HG03457 (cell line): ENCODE measurements at regions not wholly inside any gene's neighbourhood (a gene's known extent, or its start where the extent isn't known, plus 50 kb on each side); places are given as distances from the start of the nearest gene placed in this dataset.
"Not testable (repeated sequence)": the region's sequence is repeated elsewhere in the genome, so short reads cannot be mapped to it uniquely, and the experiment has no call there.

Experiments
- ATAC-seq: cut with Tn5 transposase; IDR thresholded peaks from one replicate; pipeline ENCODE4 v1.9.1; 2021; ENCODE audit warnings: moderate number of reproducible peaks; ENCODE audit not compliant: unreplicated experiment

DNA sequence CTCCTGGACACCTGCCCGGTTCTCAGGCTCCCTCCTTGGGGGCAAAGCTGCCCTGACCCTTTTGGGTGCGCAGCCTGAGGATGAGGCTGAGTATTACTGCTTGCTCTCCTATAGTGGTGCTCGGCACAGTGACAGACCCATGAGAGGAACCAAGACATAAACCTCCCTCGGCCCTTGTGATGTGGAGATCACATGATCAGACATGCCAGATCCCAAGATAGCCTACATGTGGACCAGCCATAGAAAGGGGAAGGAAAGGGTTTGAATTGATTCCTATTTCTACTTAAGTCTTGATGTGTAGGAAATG is 125.3 kb downstream of the VPREB1 start:
- no peak for ATAC-seq

GRCh38 chr22:22371031-22371541 is 126.5 kb downstream of the VPREB1 start:
- no peak for ATAC-seq

DNA sequence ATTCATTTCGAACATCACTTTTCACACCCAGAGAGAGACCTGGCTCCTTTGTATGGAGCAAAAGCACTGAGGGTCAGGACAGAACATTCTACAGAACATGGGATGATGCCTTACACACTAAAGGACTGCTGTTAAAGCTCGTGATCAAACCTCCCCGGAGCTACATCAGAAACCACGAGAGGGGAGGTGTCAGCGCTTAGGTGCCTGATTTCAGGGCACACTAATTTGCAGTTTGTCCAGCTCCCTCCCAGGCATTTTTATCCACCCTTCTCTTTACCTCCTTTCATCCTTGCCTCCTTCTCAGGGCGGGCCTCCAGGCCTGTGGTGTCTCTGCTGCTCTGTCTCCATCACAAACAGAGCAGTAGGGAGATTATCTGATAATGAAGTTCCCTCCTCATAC is 127.5 kb downstream of the VPREB1 start:
- no peak for ATAC-seq

DNA sequence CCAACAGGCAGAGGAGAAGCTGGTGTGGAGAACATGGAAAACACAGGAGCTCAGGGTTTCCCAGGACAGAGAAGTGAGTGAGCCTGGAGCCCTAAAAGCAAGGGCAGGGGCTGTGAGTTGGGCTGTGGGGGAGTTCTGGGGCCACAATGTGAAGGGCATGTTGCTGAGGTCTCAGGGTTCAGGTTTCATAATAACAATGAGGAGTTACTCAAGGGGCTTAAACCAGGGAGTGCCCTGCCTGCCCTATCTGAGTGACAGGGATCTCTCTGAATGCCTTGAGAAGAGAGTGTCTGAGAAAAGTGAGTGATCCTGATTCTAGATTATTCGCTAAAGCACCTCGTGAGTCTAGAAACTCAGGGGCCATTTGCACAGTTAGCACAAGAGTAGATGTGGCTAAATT is 129.6 kb downstream of the VPREB1 start:
- no peak for ATAC-seq

- ATAC-seq: no peak
Measured at GRCh38 chr22:22374579-22374978, 130.0 kb downstream of the VPREB1 start.

DNA sequence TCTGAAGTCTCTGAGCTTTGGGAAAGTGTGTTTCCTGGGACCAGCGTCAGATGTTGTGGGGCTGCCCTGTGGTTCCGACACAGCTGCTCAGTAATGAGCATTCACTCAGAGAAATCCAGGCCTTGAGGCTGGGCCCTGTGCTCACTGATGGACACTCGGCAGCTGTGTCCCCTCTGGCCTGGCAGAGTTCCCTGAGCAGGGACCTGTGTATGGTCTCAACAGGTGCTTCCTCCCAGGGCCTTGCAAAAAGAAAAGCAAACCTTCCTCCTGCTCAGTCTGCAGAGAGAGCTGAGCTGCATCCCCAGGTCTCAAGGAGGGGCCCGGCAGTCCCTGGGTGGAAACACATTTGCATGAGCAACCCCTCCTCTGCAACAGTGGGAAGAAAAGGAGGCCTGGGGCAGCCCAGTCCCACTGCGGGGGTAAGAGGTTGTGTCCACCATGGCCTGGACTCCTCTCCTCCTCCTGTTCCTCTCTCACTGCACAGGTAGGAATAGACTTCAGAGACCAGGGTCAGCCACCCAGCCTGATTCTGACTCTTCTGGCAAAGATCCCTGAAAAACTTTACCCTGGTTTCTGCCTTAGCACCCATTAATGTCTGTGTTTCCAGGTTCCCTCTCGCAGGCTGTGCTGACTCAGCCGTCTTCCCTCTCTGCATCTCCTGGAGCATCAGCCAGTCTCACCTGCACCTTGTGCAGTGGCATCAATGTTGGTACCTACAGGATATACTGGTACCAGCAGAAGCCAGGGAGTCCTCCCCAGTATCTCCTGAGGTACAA is 131.2 kb downstream of the VPREB1 start:
- no peak for ATAC-seq

- ATAC-seq: no peak
Measured at GRCh38 chr22:22376352-22376706, 131.7 kb downstream of the VPREB1 start.

DNA sequence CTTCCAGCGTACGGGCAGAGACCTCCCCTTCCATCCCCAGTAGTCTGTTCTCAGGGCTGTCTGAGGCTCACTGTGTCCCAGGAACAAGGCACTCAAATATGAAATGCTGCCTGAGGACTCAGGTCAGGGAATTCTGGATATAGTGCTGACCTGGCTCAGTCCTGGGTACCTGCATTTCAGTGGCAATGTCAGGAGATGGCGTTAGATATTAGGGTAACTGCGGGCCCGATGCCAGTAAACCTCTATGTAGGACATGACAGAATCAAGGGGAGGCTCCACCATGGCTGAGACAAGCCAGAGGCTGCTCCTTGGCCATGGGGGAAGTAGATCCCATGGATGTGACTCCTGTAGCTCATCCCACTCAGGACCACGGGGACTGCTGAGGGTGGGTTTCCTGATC is 131.7 kb downstream of the ZNF280B start:
- ATAC-seq: not testable (repeated sequence)

DNA sequence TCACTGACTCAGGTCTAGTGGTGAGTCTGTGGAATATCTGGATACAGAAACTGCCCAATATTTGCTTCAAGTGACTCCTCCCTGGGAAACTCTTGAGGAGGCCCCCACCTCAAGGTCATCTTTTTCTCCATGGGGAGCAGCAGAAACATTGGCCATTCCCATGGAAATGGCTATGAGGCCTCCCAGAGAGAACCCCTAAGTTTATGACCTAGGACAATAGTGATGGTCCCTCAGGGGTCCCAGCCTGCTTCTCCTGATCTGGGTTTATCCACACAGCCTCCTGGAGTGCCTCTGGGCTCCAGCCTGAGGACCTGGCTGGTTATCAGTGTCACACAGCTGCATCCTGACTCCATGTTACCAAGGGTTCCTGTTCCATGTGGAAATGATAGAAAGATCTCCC is 131.2 kb downstream of the ZNF280B start:
- ATAC-seq: no peak

DNA sequence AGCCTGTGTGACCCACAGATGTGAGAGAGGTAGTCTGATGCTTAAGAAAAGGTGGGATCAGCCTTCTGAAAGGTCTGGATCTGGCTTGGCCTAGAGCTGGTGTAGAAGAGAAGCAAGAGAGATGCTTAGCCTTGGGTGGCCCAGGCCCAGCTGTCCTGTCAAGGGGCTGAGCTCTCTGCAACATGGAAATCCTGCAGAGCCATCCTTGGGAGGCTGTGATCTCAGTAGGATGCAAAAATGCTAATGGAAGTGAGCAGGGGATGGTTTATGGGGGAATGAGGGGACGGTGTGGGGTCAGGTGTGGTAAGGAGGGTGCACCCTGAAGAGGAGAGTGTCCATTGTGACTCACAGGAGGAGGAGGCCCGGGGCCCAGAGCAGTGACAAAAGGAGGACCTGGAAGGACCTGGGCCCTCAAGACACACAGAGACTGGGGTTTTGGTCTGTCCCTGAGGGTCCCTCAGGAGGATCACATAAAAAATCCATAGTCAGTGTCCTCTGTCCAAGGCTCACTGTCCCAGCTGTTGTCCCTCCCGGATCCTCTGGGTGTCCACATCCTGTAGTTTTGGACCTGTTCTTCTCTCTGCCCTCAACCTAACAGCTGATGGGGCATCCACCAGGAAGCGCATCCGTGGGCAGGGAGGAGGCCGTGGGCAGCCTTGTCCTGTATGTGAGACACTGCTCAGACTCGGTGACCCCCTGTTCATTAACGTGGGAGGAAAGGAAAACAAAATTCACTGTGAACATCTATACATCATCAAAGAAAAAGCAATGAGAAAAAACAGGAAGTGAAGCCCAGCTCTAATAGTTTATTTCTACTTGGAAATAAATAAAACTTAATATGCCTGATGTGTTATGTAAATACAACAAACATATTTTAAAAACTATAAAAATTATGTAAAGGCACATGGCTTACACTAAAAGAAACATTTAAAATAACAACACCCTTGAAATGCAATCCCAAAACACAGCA is 129.8 kb downstream of the ZNF280B start:
- no peak for ATAC-seq

DNA sequence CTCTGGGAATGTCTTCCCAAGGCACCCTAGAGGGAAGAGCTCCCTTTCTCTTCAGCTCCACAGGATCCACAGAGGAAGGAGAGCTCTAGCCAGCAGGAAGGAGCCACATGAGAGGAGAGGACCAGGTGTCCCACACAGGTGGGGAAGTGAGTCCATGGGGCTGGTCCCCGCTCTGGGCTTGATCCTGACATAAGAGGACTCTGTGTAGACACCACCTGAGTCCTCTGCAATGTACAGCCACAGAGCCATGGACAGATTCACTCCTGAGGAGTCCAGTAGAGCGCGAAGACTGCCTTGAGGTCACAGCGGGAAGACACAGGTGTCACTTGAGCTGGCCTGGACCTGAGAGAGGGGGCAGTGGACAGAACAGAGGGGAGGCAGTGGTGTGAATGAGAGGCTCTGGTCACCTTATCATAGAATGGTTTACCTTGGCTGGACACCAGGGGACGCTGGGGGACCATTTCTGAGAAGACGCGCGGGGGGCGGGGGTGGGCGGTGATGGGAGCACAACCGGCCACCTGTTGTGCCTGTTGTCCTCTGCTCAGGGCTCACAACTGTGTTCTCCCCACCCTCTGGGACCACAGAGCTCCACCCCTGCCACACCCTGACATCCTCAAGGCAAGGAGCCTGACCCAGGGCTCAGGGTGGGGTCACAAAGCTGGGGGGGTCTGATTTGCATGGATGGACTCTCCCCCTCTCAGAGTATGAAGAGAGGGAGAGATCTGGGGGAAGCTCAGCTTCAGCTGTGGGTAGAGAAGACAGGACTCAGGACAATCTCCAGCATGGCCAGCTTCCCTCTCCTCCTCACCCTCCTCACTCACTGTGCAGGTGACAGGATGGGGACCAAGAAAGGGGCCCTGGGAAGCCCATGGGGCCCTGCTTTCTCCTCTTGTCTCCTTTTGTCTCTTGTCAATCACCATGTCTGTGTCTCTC is 128.2 kb downstream of the ZNF280B start:
- no peak for ATAC-seq

GRCh38 chr22:22381292-22381691 is 127.2 kb downstream of the ZNF280B start:
- not testable (repeated sequence) for ATAC-seq

GRCh38 chr22:22384267-22384666 is 124.3 kb downstream of the ZNF280B start:
- ATAC-seq: no peak

DNA sequence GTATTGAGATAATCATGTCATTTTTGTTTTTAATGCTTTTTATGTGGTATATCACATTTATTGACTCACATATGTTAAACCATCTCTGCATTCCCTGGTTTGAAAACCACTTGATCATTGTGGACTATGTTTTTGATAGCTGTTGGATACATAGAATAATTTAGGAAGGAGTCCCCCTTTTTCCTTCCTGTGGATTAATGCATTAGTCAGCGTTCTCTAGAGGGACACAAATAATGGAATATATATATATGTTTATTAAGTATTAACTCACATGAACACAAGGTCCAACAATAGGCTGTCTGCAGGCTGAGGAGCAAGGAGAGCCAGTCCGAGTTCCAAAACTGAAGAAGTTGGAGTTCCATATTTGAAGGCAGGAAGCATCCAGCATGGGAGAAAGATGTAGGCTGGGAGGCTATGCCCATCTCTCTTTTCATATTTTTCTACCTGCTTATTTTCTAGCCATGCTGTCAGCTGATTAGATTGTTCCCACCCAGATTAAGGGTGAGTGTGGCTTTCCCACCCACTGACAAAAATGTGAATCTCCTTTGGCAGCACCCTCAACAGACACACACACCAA is 123.8 kb downstream of the ZNF280B start:
- ATAC-seq: no peak

DNA sequence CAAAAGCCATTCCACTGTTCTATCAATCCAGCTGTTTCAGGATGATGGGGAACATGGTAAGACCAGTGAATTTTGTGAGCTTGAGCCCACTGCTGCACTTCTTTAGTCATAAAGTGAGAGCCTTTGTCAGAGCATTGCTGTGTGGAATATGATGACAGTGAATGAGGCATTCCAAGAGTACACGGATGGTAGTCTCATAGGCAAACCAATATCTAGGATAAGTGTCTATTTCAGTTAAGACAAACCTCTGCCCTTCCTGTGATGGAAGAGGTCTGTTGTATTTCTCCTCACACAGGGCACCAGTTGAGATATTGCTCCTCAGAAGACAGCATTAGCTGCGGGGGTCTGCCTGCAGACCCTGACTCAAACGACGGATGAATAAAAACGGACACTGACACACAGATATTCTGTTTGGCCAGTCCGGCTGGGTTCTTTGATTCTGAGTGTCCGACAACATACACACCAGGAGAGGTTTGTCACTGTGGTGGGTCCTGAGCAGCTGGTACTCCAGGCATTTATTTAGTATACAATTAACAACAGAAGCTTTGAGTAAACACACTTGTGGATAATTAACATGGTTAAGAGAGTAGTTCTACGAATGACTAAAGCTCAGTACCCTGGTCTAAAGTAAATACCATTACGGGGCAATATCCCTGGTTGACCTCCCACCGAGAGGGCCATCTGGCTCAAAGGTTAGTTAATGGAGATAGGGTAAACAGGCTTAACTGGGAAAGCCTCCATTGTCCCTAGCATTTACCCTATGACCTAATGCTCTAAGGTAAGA is 121.7 kb downstream of the ZNF280B start:
- no peak for ATAC-seq

- ATAC-seq: no peak
Measured at GRCh38 chr22:22387386-22387736, 121.2 kb downstream of the ZNF280B start.

- ATAC-seq: no peak
Measured at GRCh38 chr22:22388090-22388489, 120.5 kb downstream of the ZNF280B start.

DNA sequence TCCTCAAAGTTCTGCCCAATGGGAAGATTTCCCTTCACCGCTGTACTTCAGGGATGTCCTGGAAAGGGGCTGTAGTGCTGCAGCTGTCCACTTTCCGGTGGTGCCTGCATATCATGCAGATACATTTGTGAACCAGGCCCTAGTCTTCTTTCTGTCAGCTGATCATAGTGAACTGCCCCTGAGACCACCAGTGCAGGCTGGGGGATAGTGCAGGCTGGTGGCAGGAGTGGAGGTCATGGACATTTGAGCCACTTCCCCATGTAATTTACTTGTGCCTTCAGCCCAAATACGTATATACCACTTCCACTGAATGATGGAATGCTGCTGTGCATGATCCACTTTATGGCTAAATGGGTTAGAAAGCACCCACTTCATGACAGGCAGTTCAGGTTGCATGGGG is 120.0 kb downstream of the ZNF280B start:
- ATAC-seq: no peak

- ATAC-seq: no peak
Measured at GRCh38 chr22:22389467-22389866, 119.1 kb downstream of the ZNF280B start.

DNA sequence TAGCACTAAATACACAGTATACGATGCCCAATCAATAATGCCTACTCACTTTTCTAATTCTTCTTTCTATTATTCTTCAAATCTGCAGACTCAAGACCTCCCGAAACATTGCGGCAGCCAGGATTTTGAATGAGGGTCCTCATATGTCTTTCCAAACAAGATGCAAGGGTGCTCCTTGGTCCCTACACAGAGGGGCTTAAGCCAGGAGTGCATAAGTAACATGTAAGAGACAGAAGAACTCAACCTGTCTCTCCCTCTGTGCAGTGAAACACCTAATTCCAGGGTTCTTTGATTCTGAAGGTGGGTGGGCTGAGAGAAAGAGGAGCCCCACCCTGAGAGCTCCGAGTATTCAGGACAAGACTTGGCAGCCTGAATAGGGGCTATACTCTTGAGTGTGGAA is 117.6 kb downstream of the ZNF280B start:
- ATAC-seq: no peak
